ENCODE measurements at regions not wholly inside any gene's neighbourhood (a gene's known extent, or its start where the extent isn't known, plus 50 kb on each side); places are given as distances from the start of the nearest gene placed in this dataset.

- WGBS, 5 donors = 59 to 63% (median 62%) methylated on average over 2 of the region's 2 CpGs
- H3K9me3 ChIP-seq = no peaks in the 10 kb centered on the region
- intact Hi-C loops (cut with DNase I; ENCODE audit: low total_unique reads) = no loop called here
- no peaks in the 10 kb centered on the region for H3K27me3 ChIP-seq
- TF ChIP-seq EP300 (IDR thresholded peaks at IDR 0.05) = no peak
- no peak for TF ChIP-seq CTCF (IDR thresholded peaks at IDR 0.05)
- no peak for TF ChIP-seq POLR2AphosphoS5 (IDR thresholded peaks at IDR 0.05)
- TF ChIP-seq POLR2A (IDR thresholded peaks at IDR 0.05) = no peak
- peak in 1 of 2 donors; percentile 45 for DNase-seq
- peaks cover 0 to 4% (median 0%) of the 10 kb centered on the region in 4 donors for H3K4me1 ChIP-seq
- no peak overlapping the region for H3K4me3 ChIP-seq
- H3K36me3 ChIP-seq = no peaks in the 10 kb centered on the region
- H3K27ac ChIP-seq = no peak overlapping the region
Measured at GRCh38 chr1:116231752-116232151, 120.6 kb downstream of the MAB21L3 start.

- Histone ChIP-seq H3K4me3 (no peak overlapping the region), H3K9me3 (no peaks in the 10 kb centered on the region), H3K27ac (no peak overlapping the region), H3K27me3 (no peaks in the 10 kb centered on the region), H3K4me1 (peaks cover 0 to 4% (median 0%) of the 10 kb centered on the region in 4 donors), H3K36me3 (no peaks in the 10 kb centered on the region)
- peak in 1 of 2 donors; percentile 42 for DNase-seq
- intact Hi-C loops (cut with DNase I; ENCODE audit: low total_unique reads) = no loop called here
- 16 to 46% (median 18%) methylated on average over 2 of the region's 2 CpGs for WGBS, 5 donors
- TF ChIP-seq CTCF (IDR thresholded peaks at IDR 0.05) (peak in 1 of 7 experiments; percentile 42), POLR2AphosphoS5 (IDR thresholded peaks at IDR 0.05) (no peak), EP300 (IDR thresholded peaks at IDR 0.05) (no peak), POLR2A (IDR thresholded peaks at IDR 0.05) (no peak)
Measured at GRCh38 chr1:116232989-116233514, 121.9 kb downstream of the MAB21L3 start.

GRCh38 chr1:116234429-116234828 is 123.2 kb downstream of the MAB21L3 start:
- no peak for DNase-seq
- peaks cover 0 to 4% (median 0%) of the 10 kb centered on the region in 4 donors for H3K4me1 ChIP-seq
- 93 to 95% (median 93%) methylated on average over 5 of the region's 5 CpGs for WGBS, 5 donors
- no peak overlapping the region for H3K27ac ChIP-seq
- no peaks in the 10 kb centered on the region for H3K27me3 ChIP-seq
- TF ChIP-seq CTCF (IDR thresholded peaks at IDR 0.05) (no peak), POLR2AphosphoS5 (IDR thresholded peaks at IDR 0.05) (no peak), POLR2A (IDR thresholded peaks at IDR 0.05) (no peak), EP300 (IDR thresholded peaks at IDR 0.05) (no peak)
- no peak overlapping the region for H3K4me3 ChIP-seq
- H3K36me3 ChIP-seq = no peaks in the 10 kb centered on the region
- H3K9me3 ChIP-seq = no peaks in the 10 kb centered on the region
- intact Hi-C loops (cut with DNase I; ENCODE audit: low total_unique reads) = no loop called here

GRCh38 chr1:116239916-116240315 is 128.7 kb downstream of the MAB21L3 start:
- Histone ChIP-seq H3K27me3 (no peaks in the 10 kb centered on the region), H3K27ac (no peak overlapping the region), H3K4me3 (no peak overlapping the region), H3K4me1 (peaks cover 13 to 22% (median 18%) of the 10 kb centered on the region in 4 donors), H3K9me3 (no peaks in the 10 kb centered on the region), H3K36me3 (no peaks in the 10 kb centered on the region)
- TF ChIP-seq POLR2A (IDR thresholded peaks at IDR 0.05) (no peak), EP300 (IDR thresholded peaks at IDR 0.05) (no peak), POLR2AphosphoS5 (IDR thresholded peaks at IDR 0.05) (no peak), CTCF (IDR thresholded peaks at IDR 0.05) (no peak)
- 89 to 100% (median 93%) methylated on average over 1 of the region's 1 CpG for WGBS, 5 donors
- intact Hi-C loops (cut with DNase I; ENCODE audit: low total_unique reads) = no loop called here
- no peak for DNase-seq
